ENCODE measurements at regions not wholly inside any gene's neighbourhood (a gene's known extent, or its start where the extent isn't known, plus 50 kb on each side); places are given as distances from the start of the nearest gene placed in this dataset.

DNA sequence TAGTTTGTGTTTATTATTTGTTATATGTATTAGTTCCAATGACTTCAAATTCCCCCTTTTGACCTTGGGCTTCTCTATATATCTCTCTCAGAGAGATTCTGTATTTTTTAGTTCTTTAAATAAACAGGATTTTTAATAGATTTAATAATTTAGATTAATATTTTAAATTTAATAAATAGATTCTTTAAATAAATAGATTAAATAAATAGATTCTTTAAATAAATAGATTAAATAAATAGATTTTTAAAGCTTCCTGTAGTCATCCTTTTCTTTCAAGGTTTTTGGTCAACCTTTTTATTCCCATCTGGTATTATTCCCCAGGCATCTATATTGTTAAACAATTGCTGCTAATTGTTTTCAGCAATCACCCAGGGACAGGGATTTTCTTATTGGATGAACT lies 721.9 kb upstream of the ADAMTS5 start:
- no peak for DNase-seq (ENCODE audit: low read depth in 1 of 2, low spot score in 1 of 2)

DNA sequence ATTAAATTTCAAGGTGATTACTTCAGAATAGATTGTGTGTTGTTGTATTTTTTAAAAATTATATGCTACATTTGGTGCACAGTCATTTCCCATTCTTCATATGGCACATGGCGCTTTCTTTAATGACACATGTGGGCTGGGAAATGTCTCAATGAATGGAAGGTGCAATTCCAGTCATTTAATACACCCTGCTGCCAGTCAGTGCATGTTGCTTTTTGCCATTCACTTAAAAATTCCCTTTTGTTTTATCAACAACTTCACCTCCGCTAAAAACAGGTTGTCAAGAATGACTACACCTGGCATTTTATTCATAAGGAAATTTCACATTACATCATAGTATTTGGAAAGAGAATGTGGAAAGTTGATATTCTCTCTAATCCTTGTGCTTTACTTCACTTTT lies 716.4 kb upstream of the ADAMTS5 start:
- no peak for DNase-seq (ENCODE audit: low read depth in 1 of 2, low spot score in 1 of 2)

DNA sequence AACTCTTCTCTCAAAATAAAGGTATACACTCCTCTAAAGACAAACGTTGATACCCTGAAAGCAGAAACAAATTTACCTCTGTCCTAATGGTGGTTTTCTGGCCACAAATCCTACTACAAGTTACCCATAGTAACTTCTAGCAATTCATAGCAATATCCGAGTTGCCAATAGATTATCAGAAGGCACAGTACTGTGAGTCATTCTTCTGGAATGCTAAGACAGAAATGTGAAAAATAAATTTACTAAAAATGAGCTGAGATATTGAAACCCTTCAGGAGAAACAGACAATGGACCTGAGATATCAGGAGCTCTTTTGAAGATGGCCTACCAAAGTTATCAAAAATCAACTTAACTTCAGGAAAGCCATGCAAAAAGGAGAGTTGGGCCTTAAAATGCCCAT lies 715.0 kb upstream of the ADAMTS5 start:
- no peak for DNase-seq (ENCODE audit: low read depth in 1 of 2, low spot score in 1 of 2)

GRCh38 chr21:27681038-27681437 lies 714.1 kb upstream of the ADAMTS5 start:
- DNase-seq (ENCODE audit: low read depth in 1 of 2, low spot score in 1 of 2): no peak

DNA sequence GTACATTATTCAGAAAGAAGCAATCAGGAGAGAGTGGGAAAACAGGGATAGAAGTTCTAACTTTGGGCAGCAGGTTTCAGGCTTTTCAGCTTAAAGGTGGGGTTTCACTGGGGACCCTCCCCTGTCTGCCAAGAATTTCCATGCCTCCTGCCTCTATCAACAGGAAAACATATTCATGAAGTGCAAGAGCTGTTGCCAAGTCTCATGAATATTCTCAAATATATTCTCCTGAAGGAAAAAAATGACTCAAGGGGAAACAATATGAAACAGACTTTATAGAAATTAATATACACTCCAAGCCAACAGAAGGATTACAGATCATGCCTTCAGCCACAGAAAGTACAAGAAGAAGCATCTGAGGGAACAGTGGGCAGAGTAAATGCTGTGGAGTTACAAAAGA lies 713.3 kb upstream of the ADAMTS5 start:
- no peak for DNase-seq (ENCODE audit: low read depth in 1 of 2, low spot score in 1 of 2)

DNA sequence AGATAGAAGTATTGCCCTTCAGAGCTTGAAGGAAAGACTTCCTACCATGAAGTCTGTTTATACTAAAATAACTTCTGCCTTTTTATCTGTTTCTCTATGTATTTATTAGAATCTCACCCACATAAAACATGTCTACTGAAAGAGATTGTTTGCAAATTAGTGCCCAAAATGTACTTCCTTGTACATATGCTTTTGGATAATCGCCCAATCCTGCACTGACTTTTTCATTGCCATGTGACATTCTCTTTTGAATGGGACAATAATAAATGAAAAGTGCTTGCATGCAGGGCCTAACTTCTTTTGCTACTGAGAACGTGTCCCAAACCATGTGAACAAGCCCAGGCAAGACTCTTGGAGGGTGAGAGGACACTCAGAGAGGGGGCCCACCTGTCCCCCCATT lies 711.6 kb upstream of the ADAMTS5 start:
- no peak for DNase-seq (ENCODE audit: low read depth in 1 of 2, low spot score in 1 of 2)

DNA sequence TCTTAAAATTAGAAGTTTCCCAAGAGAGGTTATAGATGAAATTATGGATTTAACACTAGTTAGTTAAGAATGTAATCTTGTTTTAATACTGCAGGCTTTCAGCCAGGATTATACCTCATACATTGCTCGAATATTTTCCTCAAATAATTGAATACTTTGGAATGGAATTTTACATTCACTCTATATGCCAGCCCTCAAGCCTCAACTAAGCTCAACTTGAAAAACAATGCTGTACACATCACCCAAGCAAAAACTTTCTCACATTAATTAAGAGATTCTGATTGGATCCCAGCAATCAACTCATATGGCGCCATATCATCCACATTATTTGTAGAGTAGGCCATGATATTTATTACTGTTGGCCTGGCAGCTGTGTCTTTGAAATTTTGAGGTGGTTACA lies 710.7 kb upstream of the ADAMTS5 start:
- no peak for DNase-seq (ENCODE audit: low read depth in 1 of 2, low spot score in 1 of 2)

DNA sequence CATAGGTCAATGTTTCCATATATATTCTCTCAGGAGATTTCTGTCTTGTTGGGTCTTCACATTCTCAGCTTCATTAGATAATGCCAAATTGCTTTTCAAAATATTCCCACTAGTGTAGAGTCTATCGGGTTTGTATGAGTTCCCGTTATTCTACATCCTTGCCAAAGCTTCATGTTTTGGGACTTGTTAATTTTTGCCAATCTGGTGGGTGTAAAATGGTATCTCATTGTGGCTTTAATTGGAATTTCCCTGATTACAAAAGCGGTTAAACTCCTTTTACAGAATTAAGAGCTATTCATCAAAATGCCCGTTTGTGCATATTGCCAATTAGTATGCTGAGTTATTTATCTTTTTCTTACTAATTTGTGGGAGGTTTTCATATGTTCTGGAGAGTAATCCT lies 708.4 kb upstream of the ADAMTS5 start:
- DNase-seq (ENCODE audit: low read depth in 1 of 2, low spot score in 1 of 2): no peak

GRCh38 chr21:27674041-27674615 lies 707.2 kb upstream of the ADAMTS5 start:
- no peak for DNase-seq (ENCODE audit: low read depth in 1 of 2, low spot score in 1 of 2)

DNA sequence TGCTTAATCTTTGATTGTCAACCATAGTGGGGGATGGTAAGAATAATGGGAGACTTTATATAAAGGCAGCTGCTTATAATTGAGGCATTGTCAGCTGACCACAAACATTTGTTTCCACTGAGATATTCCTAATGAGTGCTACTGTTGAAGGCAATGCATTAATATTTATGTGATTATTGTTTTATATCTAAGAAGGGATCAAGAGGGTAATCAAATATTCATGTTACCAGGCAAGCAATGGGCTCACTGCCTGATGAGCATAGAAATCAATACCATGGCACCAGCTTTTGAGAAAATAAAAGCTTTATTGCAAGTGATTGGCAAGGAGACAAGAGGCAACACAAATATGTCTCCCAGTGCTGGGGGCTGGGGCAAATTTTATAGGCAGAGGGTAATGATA lies 706.7 kb upstream of the ADAMTS5 start:
- DNase-seq (ENCODE audit: low read depth in 1 of 2, low spot score in 1 of 2): no peak

GRCh38 chr21:27671207-27671606 lies 704.3 kb upstream of the ADAMTS5 start:
- no peak for DNase-seq (ENCODE audit: low read depth in 1 of 2, low spot score in 1 of 2)

DNA sequence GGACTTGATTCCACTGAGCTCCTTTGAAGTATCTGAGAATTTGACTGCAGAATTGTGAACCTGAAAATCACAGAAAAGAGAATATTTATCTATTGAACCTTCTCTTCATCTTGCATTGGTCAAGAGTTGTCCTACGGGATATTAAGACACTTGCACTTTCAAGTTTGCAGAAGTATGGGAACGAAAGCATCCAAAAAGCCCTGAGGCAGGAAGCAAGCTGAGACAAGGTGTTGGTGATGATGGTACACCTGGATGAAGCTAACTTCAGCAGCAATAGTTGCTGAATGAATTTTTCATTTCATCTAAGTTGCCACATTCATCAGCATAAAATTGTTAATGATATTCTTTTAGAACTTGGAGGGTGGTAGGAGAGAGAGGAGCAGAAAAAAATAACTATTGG lies 686.6 kb upstream of the ADAMTS5 start:
- no peak for DNase-seq (ENCODE audit: low read depth in 1 of 2, low spot score in 1 of 2)

DNA sequence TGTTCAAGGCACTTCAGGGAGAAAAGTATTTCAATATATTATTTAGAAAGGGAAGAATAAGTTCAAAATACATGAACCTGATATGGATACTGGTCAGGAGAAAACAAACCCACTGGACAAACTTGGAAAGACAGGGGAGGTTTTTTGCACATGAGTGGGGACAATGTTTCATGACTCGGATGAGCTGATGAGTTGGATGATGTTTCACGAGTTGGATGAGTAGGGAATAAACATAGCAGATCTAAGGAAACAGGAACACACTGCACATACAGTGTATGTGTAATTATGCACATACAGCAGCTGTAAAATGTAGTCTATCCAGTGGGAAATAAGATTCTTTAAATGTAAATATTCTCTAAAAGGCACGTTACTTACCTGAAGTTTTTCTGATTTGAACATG lies 682.9 kb upstream of the ADAMTS5 start:
- no peak for DNase-seq (ENCODE audit: low read depth in 1 of 2, low spot score in 1 of 2)

DNA sequence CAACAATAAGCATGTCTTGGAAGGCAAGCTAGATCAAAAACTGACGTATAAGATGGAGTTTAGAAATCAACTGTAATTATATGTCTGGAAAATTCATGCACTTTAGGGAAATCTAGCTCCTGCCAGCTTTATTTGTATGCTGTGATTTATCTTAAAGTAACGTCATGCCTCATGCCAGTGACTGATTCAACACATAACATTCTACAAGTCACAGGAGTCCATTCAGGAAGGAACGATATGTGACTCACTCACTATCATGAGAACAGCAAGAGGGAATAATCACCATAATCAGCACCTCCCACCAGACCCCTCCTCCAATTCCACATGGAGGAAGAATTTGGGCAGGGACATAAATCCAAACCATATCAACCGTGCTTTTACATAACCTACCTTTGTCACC lies 682.4 kb upstream of the ADAMTS5 start:
- no peak for DNase-seq (ENCODE audit: low read depth in 1 of 2, low spot score in 1 of 2)

GRCh38 chr21:27648560-27648959 lies 681.7 kb upstream of the ADAMTS5 start:
- DNase-seq (ENCODE audit: low read depth in 1 of 2, low spot score in 1 of 2): no peak

DNA sequence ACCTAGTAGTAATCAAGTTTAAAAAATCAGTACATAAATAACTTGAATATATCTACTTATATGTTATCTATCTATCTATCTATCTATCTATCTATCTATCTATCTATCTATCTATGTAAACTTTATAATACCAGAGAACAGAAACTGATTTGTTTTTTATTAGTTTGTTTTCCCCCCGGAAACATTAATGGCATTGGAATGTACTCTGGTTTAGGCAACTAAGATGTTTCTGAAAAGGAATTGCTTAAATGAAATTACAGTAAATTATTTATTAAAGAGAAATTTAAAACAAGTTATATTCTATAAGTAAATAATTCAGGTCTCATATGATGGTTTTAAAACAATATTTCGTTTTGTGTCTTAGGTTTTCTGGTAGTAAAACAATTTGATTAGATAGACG lies 681.0 kb upstream of the ADAMTS5 start:
- no peak for DNase-seq (ENCODE audit: low read depth in 1 of 2, low spot score in 1 of 2)

DNA sequence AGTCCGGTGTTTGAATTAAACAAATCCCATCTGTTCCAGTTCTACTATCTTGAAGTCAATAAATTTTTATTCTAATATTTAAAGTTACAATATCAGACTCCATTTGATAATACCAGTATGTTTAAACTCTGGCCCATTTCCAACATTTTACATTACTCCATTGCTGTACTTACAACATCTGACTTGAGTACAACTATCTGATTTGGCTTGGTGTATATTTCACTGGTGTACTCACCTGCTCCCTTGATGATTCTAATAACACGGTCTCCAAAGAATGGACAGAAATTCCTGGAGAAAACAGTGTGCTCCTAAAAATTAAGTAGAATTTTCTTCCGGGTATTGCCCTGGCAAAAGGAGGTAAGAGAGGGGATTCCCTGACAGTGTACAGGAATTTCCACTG lies 680.5 kb upstream of the ADAMTS5 start:
- no peak for DNase-seq (ENCODE audit: low read depth in 1 of 2, low spot score in 1 of 2)

DNA sequence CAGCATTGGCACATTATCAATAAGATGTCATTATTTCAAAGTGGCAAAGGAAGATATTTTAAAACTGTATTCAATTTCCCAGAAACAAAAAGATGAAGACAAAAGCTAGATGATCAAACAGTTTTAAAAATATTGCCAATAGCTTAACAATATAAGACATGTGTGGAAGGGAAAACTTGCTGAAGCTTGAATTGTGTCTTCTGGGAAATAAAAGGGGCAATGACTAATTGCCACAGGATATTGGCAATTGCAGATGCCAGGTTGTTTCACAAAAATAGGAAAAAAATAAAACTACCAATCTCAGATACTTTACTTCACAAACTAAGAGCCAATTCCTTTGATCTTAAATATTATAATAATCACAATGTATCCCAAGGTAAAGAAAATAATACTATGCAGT lies 679.8 kb upstream of the ADAMTS5 start:
- DNase-seq (ENCODE audit: low read depth in 1 of 2, low spot score in 1 of 2): no peak

DNA sequence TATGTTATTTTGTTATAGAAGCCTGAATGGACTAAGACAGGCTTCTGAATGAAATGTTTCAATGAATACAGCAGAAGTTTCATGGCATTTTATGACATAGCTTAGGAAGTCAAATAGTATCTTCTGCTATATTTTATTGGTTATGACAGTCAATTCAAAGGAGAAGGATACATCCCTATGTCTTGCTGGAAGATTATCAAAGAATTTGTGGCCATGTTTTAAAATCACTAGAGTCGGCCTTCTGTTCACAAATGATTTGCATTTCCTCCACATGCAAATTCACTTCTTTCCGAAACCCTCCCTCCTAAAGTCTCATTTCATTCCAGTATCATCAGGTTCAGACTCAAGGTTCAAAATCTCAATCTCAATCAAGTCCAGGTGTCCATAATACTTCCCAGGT lies 679.2 kb upstream of the ADAMTS5 start:
- DNase-seq (ENCODE audit: low read depth in 1 of 2, low spot score in 1 of 2): no peak

DNA sequence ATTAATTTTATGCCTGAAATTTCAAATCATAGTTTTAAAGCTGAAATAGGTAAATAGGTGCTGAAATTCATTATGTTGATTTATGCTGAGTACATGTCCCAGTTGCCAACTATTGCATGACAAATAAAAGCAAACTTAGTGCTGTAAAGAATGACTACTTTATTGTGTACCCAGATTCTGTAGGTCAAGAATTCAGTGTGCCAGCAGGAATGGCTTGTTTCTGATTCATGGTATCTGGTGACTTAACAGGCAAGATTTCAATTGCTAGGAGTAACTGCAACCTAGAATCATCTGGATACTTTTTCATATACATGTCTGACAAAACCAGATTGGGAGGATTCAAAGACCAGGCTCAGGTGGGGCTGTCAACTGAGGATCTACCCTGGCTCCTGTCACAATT lies 678.4 kb upstream of the ADAMTS5 start:
- no peak for DNase-seq (ENCODE audit: low read depth in 1 of 2, low spot score in 1 of 2)

DNA sequence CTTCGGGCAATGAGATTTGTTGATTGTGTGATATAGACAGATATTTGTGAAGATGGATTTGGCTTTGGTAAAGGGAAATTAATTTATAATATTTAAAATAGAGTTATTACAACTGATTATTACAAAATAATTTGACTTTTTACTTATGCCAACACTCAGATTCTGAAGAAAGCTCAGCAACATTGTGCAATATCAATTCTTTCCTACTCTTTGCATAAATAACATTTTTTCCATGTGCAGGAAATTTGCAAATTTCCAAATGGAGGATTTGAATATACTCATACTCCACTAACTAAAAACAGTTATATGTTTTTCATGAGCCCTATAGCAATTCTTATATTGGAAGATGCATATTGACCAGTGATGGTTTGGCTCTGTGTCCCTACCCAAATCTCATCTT lies 676.4 kb upstream of the ADAMTS5 start:
- DNase-seq (ENCODE audit: low read depth in 1 of 2, low spot score in 1 of 2): no peak

GRCh38 chr21:27639286-27639685 lies 672.4 kb upstream of the ADAMTS5 start:
- DNase-seq (ENCODE audit: low read depth in 1 of 2, low spot score in 1 of 2): no peak

- DNase-seq (ENCODE audit: low read depth in 1 of 2, low spot score in 1 of 2): no peak
These were observed 669.8 kb upstream of the ADAMTS5 start for GRCh38 chr21:27636656-27637055.

DNA sequence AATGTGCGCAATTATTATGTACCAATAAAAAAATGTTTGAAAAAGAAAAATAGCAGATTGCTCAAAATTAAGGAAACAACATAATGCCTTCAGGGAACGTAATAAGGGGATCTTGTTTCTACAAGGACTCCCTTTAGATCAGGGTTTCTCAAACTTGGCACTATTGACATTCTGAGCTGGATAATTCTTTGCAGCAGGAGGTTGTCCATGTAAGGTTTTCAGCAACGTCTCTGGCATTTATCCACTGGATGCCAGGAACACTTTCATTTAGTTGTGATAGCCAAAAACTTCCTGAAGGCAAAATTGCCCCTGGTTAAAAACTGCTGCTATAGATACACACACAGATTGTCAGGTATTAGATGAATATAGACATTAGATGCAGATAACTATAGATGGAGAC lies 666.7 kb upstream of the ADAMTS5 start:
- no peak for DNase-seq (ENCODE audit: low read depth in 1 of 2, low spot score in 1 of 2)
